G401 (cell line): ENCODE measurements at regions not wholly inside any gene's neighbourhood (a gene's known extent, or its start where the extent isn't known, plus 50 kb on each side); places are given as distances from the start of the nearest gene placed in this dataset.

Source experiments
- DNase-seq: peaks from one replicate; pipeline ENCODE4 v3.0.0-alpha.2; 2015; ENCODE audit warnings: low spot score
- in situ Hi-C: cut with HindIII; loops from 2 replicates; pipeline ENCODE4 v1.10.0; 2016; ENCODE audit warnings: low sequenced_read_pairs, mixed read lengths

DNA sequence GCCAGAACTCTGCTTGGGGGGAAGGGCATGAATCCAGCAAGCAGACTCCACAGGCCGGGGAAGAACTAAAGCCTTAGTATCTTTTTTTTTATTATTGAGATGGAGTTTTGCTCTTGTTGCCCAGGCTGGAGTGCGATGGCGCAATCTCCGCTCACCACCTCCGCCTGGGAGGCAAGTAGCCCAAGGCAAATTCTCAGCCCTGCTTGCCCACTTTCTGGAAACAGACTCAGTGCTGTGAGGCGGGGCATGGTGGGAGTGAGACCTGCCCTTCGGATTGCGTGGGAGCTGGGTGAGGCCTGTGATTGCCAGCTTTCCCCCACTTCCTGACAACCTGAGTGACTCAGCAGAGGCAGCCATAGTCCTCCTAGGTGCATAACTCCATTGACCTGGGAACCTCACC lies 348.8 kb downstream of the GASK1B start:
- DNase-seq: no peak
- in situ Hi-C loops: no loop called here

DNA sequence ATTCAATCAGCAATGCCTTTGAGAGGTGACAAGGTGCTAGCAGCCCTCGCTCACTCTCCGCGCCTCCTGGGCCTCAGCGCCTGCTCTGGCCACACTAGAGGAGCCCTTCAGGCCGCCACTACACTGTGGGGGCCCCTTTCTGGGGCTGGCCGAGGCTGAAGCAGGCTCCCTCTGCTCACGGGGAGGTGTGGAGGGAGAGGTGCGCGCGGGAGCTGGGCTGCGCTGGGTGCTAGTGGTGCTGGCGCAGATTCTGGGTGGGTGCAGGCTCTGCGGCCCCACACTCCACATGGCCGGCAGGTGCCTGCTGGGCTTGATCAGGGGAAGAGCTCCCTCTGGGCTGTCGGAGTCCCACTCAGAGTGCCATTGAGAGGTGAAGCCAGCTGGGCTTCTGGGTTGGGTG lies 351.0 kb downstream of the GASK1B start:
- no peak for DNase-seq
- in situ Hi-C loops: no loop called here

DNA sequence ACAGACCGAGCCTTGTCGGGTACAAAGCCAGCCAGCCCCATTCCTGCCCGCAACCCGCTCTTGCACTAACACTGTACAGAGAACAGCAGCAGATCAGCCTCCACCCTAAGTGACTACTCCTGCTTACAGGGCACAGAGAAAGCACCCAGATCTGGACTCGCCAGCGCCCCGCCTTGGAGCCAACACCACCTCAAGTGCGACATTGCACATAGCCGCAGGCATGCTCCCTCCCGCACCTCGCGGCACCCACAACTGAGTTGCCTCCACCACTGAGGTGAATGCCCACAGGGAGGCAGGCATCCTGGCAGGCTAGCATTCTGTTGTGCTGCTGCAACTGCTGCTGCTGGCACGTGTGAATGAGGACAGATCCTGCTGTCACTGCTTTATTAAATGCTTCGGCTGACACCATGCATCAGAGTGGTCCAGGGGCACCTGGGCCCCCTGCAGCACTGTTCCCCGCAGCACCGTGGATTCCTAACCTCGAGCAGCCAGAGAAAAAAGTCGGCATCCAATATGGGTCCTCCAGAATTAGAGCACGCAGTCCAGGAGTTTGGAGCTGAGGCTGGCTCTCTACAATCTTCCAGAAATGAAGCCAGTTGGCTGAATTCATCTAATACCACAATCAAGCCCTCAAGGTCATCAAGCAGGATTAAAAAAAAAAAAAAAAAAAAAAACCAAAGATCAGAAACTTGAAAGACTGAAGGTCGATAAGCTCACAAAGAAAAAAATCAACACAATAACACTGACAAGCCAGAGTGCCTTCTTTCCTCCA lies 352.9 kb downstream of the GASK1B start:
- in situ Hi-C loops: no loop called here

DNA sequence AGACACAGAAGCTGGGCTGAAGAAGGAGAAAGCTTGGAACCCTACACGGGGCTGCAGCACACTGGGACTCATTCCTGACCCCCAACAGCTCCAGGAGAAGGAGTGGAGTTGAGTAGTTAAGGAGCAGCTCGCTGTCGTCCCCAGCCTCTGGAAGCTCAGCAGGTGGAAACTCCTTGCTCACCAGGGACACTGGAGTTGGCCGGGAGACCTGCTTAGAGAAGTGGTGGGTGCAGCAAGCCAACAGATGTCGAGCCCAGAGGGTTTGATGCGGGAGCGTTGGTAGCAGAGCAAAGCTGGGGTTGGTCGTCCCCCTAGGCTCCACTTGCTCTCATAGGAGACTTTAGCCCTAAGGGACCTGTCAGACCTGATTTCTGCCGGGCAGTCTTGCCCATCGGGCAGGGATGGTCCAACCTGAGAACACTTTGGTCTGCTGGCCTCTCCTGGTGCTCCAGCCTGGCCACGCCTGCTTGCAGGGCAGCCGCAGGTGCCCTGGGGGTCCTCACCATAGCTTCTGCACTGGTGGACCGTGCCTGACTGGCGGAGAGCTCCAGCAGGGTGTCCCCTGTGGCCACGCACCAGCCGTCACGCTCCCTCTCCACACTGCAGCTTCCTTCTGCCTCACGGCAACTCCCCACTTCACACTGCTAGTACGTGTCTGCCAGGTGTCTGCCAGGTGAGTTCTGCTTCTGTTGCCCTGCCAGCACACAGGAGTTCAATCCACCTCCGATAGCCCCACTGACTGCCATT lies 353.7 kb downstream of the GASK1B start:
- in situ Hi-C loops: no loop called here
- DNase-seq: no peak

More for the DNA sequence above, 352.9 kb downstream of the GASK1B start:
- DNase-seq: no peak

DNA sequence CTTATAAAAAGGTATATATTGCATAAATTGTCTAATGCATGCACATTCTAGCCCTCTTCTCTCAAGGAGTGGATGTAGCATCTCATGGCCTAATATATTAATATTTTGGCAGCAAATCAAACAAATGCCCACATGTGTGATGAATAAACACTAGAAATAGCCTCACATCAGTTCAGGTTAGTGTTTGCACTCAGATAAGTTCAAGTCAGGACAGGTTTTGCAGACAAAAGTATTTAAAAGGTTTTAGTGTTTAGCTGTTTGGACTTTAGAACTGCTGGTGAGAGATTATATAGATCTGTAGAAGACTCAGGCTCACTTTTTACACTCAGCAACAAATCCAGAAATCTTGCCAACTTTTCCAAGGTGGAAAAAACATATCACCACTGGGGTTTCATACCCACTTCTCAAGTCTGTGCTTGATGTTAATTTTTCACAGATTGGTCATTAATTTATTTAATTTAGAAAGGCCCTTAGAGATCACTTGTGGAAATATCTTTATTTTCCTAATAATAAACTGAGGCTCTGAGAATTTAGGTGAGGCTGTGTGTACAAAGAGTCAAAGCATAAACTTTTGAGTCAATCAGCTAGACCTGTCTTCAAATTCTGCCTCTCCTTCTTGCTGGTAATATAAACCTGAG lies 362.6 kb downstream of the GASK1B start:
- in situ Hi-C loops: no loop called here
- DNase-seq: no peak

DNA sequence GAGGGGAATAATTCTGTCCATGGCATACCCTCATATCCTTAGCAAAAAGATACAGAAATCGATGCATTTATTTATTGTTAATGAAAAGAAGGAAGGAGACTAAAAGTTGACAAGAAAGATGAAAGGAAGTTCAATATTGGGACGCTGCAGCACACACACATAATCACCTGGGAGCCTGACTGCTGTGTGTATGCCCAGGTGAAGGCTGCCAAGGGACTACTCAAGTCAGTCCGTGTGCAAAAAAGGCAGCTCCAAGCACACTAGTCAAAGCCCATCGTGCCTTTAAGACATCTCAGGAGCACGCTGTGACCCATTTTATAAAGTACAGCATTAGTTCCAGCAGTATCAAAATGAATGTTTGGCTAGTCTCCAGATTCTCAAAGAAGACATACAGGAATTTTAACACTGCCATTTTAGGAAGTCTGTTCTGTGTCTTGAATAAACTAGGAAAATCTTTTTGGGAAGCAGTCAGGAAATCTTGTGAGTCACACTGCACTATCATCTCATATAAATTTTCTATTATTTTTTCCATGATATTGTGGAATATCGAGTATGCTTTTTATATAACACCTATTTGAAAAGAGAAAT lies 363.9 kb downstream of the GASK1B start:
- no peak for DNase-seq
- in situ Hi-C loops: no loop called here

DNA sequence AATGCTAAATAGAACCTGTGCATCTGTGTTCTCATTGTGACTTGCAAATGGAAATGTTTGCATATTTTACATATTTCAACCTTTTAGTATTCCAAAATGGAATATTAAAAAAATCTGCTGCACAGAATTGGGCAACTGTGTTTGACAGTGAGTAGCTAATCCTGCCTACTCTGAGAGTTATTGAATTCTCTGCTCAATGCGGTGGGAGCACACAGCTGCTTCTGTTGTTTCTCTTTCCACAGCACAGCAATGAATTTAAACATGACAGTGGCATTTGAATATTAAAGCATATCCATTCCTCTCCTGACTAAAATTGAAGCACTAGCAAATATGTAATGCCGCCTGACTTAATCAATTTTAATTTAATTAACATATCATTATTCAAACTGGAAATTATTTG lies 366.6 kb downstream of the GASK1B start:
- in situ Hi-C loops: no loop called here

DNA sequence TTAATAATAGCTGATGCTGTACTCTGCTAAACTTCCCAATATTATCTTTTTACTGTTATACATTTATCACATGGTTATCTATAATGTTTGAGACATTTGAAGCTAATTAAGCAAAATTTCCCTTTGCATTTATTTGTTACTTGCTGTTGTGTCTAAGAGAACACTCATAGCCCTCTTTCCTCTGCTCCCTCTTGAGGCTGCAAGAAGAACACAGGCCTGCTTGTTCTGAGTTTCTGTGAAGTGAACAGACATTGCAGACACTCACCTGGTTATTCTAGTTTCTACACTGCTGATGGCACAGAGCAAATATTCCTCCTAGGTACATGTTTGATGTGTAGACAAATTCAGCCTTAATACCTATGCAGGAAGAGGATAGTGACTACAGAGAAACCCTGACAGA lies 367.8 kb downstream of the GASK1B start:
- peak; percentile 10 for DNase-seq
- in situ Hi-C loops: no loop called here

More for the DNA sequence above, 366.6 kb downstream of the GASK1B start:
- no peak for DNase-seq

DNA sequence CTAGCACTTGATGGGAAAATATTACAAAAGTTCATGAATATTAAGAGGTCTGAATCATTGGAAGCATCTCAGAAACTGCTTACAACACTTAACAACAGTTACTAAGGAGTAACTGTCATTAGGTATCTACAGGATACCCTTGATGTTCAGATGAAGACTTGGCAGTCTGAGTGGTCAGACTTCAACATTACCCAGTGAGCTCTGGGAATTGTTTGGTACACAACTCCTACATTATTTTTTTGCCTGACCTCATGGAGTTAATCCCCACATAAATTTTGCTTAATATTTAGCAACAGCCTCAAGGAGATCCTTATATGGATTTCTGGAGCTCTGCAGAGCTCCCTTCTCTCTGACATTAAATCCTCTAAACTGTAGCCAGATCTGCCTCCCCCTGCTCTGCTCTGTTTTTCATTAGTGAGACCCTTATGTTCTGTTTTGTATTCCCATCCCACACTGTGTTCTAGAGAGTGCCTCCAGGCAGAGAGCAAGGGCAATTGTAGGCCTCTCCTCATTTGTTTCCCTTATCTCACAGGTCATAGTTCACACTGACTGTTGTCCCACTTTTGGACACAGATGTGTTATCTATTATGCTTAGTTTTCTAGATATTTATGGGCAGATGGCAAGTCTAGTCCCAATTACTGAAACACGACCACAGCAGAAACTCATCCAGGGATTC lies 368.8 kb downstream of the GASK1B start:
- in situ Hi-C loops: no loop called here
- DNase-seq: no peak

DNA sequence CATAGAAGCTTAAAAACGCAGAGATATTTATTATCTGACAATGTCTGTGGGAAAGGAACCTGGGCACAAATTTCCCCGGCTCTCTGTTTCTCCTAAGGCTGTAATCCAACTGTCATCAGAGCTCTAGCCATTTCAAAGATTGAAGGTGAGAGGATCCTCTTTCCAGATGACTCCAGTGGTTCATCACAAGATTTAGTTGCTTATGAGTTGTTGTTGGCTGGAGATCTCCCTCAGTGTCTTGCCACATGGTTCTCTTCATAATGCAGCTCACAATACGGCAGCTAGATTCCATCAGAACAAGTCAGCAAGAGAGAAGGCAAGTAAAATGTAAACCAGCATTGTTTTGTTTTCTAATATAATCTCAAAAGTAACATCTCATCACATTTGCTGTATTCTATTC lies 369.4 kb downstream of the GASK1B start:
- in situ Hi-C loops: no loop called here
- DNase-seq: no peak

DNA sequence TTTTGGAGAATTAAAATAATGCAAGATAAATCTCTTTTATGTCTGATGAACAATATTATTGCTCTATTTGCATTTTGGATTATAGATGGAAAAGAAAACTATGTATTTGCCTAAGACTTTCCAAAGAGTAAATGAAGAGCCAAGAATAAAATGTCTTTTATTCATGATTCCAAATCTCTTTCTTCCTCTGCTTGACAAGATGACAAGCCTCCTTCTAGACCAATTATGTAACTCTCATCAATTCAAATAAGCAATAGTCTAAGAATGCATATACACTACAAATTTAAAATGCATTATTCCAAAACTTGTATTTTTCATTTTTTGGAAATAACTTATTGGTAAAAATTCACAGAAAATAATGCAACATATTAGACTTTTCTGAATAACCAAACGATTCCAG lies 377.3 kb downstream of the GASK1B start:
- in situ Hi-C loops: no loop called here
- no peak for DNase-seq

DNA sequence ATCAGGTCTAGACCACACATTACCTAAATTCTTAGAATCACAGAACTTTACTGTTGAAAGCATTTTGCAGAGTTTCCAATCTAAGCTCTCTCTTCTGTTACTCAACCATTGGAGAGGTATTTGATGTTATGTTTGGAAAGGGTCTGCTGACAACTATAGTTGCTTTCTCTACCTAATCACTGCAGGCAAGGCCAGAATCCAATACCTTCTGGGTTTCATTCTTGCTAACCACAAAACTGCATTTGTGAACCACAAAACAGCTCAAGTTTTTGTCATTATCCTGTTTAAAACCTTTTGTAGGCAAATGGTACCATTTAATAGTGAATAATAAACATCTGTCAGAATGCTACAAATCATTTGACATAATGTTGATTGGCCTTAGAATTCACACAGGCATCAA lies 380.1 kb downstream of the GASK1B start:
- no peak for DNase-seq
- in situ Hi-C loops: no loop called here

DNA sequence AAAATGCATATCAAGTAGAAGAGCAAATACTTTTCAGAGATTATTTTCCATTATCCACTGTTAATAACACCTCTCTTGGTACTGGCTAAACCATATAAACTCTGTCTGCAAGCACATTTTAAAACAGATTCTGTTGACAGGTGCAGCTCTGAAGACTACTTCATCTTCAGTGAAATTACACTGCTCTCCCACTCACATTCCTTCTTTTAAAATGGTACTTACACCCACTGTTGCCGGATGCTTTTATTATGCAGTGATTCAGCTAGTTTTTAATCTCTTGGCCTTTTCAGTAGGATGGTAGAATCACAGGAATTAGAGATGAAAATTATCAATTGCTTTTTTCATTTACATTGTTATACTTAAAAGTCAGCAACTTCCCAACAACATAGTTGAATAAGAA lies 381.6 kb downstream of the GASK1B start:
- no peak for DNase-seq
- in situ Hi-C loops: no loop called here

DNA sequence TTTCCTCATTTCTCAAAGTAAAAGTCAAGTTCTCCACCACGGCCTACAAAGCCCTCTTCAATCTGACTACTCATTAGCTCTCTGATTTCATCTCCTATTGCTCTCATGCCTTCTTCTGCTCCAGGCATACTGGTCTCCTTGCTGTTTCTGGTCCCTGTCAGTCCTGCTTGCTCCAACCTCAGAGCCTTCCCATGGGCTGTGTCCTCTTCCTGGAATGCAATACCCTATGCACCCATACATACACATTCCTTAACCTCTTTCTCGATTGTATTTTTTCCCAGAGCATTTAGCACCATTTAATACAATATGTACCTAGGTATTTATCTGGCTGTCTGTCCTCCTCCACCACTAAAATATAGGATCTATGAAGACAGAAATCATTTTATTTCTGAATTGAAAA lies 385.2 kb downstream of the GASK1B start:
- in situ Hi-C loops: no loop called here
- DNase-seq: no peak

DNA sequence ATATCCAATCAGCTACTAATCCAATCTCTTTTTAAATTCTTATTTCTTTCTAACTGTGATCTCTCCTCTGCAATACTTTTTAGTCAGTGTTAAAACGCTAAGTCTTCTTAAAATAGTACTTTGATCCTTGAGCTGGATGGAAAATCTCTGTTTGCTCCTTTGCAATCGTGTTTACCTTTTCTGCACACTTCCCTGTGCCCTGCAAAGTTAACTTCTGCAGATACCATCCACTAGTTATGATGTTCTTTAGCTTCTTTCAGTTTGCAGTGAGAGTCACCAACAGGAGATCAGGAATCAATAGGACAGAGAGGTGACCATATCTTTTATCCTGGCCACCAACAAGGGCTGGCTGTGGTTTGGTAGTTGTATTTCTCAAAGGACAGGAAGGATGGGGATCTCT lies 391.5 kb downstream of the GASK1B start:
- in situ Hi-C loops: no loop called here
- DNase-seq: no peak

DNA sequence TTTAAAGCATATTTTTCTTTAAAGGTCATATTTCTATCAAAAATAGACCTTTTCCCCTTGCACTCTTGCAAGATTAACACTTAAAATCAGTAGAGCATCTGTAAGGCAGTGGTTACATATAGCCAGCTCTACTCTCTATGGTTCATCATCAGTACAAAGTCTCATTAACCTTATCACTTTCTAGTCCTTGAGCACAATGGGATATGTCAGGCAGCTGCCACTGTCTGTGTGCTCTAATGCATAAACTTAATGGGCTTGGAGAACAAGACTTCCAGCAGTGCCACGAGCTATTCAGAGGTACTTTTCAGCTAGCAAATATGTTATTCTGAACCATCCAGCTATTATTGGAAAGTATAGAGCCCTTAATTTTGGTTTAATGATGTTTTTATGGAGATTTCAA lies 393.7 kb downstream of the GASK1B start:
- DNase-seq: no peak
- in situ Hi-C loops: no loop called here

DNA sequence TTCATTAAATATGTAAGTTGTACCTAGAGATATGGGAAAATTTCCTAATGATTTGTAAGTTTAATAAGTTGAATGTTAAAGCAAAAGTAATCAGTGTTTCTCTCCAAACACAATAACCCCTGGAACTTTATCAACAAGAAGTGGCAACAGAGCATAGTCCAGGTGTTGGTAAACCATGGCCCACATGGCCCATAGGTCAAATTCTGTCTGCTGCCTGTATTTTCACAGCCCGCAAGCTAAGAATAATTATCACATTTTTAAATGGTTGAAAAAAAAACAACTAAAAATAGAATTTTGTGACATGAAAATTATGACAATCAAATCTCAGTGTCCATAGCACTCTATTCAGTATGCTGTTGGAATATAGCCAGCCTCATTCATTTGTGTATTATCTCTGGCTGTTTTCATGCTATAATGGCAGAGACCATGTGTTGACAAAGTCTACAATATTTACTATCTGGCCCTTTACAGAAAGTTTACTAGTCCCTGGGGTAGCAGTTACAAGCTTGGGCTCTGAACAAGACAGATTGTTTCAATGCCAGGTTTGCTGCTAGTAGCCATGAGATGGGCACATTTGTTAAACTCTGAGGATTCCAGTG lies 395.8 kb downstream of the GASK1B start:
- DNase-seq: no peak
- in situ Hi-C loops: no loop called here

DNA sequence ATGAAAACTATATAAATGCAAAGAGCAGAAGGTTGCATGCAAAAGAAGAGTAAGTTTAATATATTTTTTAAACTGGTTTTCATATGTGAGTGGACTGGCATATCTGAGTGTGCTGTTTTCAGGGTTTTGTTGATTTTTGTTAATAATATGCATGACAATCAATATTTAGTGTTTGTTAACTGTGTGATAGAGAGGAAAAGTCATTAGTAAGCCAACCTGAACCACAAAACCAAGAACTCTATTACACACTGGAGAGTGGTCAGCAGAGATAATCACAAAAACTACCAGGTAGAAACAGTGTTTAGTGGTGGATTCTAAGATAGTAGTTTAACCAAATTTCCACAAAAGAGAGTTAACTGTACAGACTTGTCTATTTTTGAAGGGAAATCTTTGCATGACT lies 396.9 kb downstream of the GASK1B start:
- no peak for DNase-seq
- in situ Hi-C loops: no loop called here

DNA sequence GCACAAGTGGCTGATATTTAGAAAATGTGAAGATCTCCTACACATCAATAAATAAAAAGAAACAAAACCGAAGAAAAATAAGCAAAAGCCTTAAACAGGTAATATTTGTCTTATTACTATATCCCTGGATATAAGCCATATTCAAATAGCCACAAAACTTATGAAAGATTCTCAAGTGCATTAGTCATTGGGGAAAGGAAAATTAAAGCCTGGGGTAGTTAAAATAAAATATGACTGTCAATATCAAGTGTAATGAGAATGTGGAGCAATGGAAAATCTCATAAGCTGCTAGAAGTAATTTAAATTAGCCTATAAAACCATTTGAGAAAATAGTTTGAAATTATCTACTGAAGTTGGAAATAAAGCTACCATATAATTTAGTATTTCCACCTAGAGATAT lies 399.9 kb downstream of the GASK1B start:
- in situ Hi-C loops: no loop called here
- no peak for DNase-seq
